KMS-11 (cell line): ENCODE measurements at regions not wholly inside any gene's neighbourhood (a gene's known extent, or its start where the extent isn't known, plus 50 kb on each side); places are given as distances from the start of the nearest gene placed in this dataset.

Experiments
- H2AFZ ChIP-seq: fragments of 200-600 bp; sonication (generic); 2 replicates; pipeline ENCODE4 v1.6.1; 2016; ENCODE audit warnings: antibody characterized with exemption, mixed run types, low read depth
- H3K27ac ChIP-seq: fragments of 200-600 bp; sonication (generic); 2 replicates; pipeline ENCODE4 v1.6.1; 2016; ENCODE audit warnings: mild to moderate bottlenecking, mixed run types
- H3K27me3 ChIP-seq: fragments of 200-600 bp; sonication (generic); 2 replicates; pipeline ENCODE4 v1.6.1; 2017; ENCODE audit warnings: mild to moderate bottlenecking, low read depth, mixed run types, moderate library complexity; ENCODE audit not compliant: insufficient read depth
- H3K36me3 ChIP-seq: fragments of 200-600 bp; sonication (generic); 2 replicates; pipeline ENCODE4 v1.6.1; 2017; ENCODE audit warnings: mild to moderate bottlenecking, mixed run types; ENCODE audit not compliant: insufficient read depth
- H3K4me1 ChIP-seq: fragments of 200-600 bp; sonication (generic); 2 replicates; pipeline ENCODE4 v1.6.1; 2016; ENCODE audit warnings: mild to moderate bottlenecking, low read depth, mixed run types; ENCODE audit not compliant: poor library complexity, severe bottlenecking
- H3K4me2 ChIP-seq: fragments of 200-600 bp; sonication (generic); 2 replicates; pipeline ENCODE4 v1.7.0; 2016; ENCODE audit warnings: mild to moderate bottlenecking, mixed run types
- H3K4me3 ChIP-seq: fragments of 200-600 bp; sonication (generic); IDR thresholded peaks from 2 replicates; pipeline ENCODE4 v1.6.1; 2017; ENCODE audit warnings: low read depth, low read length, mixed read lengths; ENCODE audit not compliant: insufficient read depth
- H3K79me2 ChIP-seq: fragments of 200-600 bp; sonication (generic); 2 replicates; pipeline ENCODE4 v1.6.1; 2016; ENCODE audit warnings: low read depth, mixed run types; ENCODE audit not compliant: insufficient read depth
- H3K9ac ChIP-seq: fragments of 200-600 bp; sonication (generic); 2 replicates; pipeline ENCODE4 v1.6.1; 2016; ENCODE audit warnings: mild to moderate bottlenecking, mixed run types
- H4K20me1 ChIP-seq: fragments of 200-600 bp; sonication (generic); 2 replicates; pipeline ENCODE4 v1.6.1; 2016; ENCODE audit warnings: mild to moderate bottlenecking, mixed run types; ENCODE audit not compliant: insufficient read depth
- CTCF ChIP-seq: fragments of 200-600 bp; sonication (generic); conservative IDR thresholded peaks from 2 replicates; pipeline ENCODE4 v1.6.1; 2017; ENCODE audit warnings: low read depth, mild to moderate bottlenecking, antibody characterized with exemption, low read length, moderate library complexity, mixed read lengths

- Histone ChIP-seq H2AFZ (no peak overlapping the region), H3K4me2 (no peak overlapping the region), H3K27ac (no peak overlapping the region), H3K79me2 (no peaks in the 10 kb centered on the region), H3K9ac (no peak overlapping the region), H3K36me3 (no peaks in the 10 kb centered on the region), H3K4me3 (no peak overlapping the region), H4K20me1 (no peaks in the 10 kb centered on the region), H3K4me1 (no peaks in the 10 kb centered on the region), H3K27me3 (no peaks in the 10 kb centered on the region)
- TF ChIP-seq CTCF = no peak
Observed at GRCh38 chr4:187065396-187065795, 341.7 kb upstream of the FAT1 start.

- Histone ChIP-seq H4K20me1 (no peaks in the 10 kb centered on the region), H3K4me1 (no peaks in the 10 kb centered on the region), H2AFZ (no peak overlapping the region), H3K36me3 (no peaks in the 10 kb centered on the region), H3K4me2 (no peak overlapping the region), H3K27me3 (no peaks in the 10 kb centered on the region), H3K79me2 (no peaks in the 10 kb centered on the region), H3K4me3 (no peak overlapping the region), H3K27ac (no peak overlapping the region), H3K9ac (no peak overlapping the region)
- no peak for TF ChIP-seq CTCF
Observed at GRCh38 chr4:187065806-187066205, 342.1 kb upstream of the FAT1 start.

GRCh38 chr4:187069398-187069797 is 345.7 kb upstream of the FAT1 start:
- Histone ChIP-seq H3K27ac (no peak overlapping the region), H3K9ac (no peak overlapping the region), H2AFZ (no peak overlapping the region), H4K20me1 (no peaks in the 10 kb centered on the region), H3K27me3 (no peaks in the 10 kb centered on the region), H3K79me2 (no peaks in the 10 kb centered on the region), H3K4me2 (no peak overlapping the region), H3K4me3 (no peak overlapping the region), H3K4me1 (no peaks in the 10 kb centered on the region), H3K36me3 (no peaks in the 10 kb centered on the region)
- TF ChIP-seq CTCF = no peak

GRCh38 chr4:187070158-187070557 is 346.5 kb upstream of the FAT1 start:
- Histone ChIP-seq H3K36me3 (no peaks in the 10 kb centered on the region), H3K4me1 (no peaks in the 10 kb centered on the region), H3K27me3 (no peaks in the 10 kb centered on the region), H4K20me1 (no peaks in the 10 kb centered on the region), H2AFZ (no peak overlapping the region), H3K9ac (no peak overlapping the region), H3K79me2 (no peaks in the 10 kb centered on the region), H3K27ac (no peak overlapping the region), H3K4me2 (no peak overlapping the region), H3K4me3 (no peak overlapping the region)
- no peak for TF ChIP-seq CTCF

GRCh38 chr4:187070740-187071139 is 347.1 kb upstream of the FAT1 start:
- Histone ChIP-seq H3K79me2 (no peaks in the 10 kb centered on the region), H3K4me2 (no peak overlapping the region), H4K20me1 (no peaks in the 10 kb centered on the region), H3K36me3 (no peaks in the 10 kb centered on the region), H3K4me1 (no peaks in the 10 kb centered on the region), H3K27me3 (no peaks in the 10 kb centered on the region), H3K9ac (no peak overlapping the region), H2AFZ (no peak overlapping the region), H3K27ac (no peak overlapping the region), H3K4me3 (no peak overlapping the region)
- no peak for TF ChIP-seq CTCF
